ENCODE measurements at regions not wholly inside any gene's neighbourhood (a gene's known extent, or its start where the extent isn't known, plus 50 kb on each side); places are given as distances from the start of the nearest gene placed in this dataset.
A peak's percentile ranks its signal among the peaks of the same experiment; 100 is the strongest.

- Mint-ChIP-seq H3K36me3 (ENCODE audit: low read depth) (no peaks in the 10 kb centered on the region), H3K4me3 (no peak overlapping the region), H3K4me1 (peaks cover 14% of the 10 kb centered on the region), H3K27ac (no peak overlapping the region), H3K27me3 (ENCODE audit: low read depth, poor library complexity) (peaks cover 69% of the 10 kb centered on the region), H3K9me3 (no peaks in the 10 kb centered on the region)
- peak; percentile 16 for DNase-seq
- TF ChIP-seq CTCF (IDR thresholded peaks at IDR 0.05): no peak
These were observed 137.3 kb downstream of the SEC61B start for GRCh38 chr9:99359336-99359735.

- peaks cover 14% of the 10 kb centered on the region for H3K4me1 Mint-ChIP-seq
- no peak overlapping the region for H3K27ac Mint-ChIP-seq
- no peaks in the 10 kb centered on the region for H3K36me3 Mint-ChIP-seq (ENCODE audit: low read depth)
- no peak for TF ChIP-seq CTCF (IDR thresholded peaks at IDR 0.05)
- no peak for DNase-seq
- H3K9me3 Mint-ChIP-seq: no peaks in the 10 kb centered on the region
- H3K4me3 Mint-ChIP-seq: no peak overlapping the region
- peaks cover 72% of the 10 kb centered on the region for H3K27me3 Mint-ChIP-seq (ENCODE audit: low read depth, poor library complexity)
These were observed 137.9 kb downstream of the SEC61B start for GRCh38 chr9:99360026-99360425.

GRCh38 chr9:99361817-99362216, 139.7 kb downstream of the SEC61B start:
- Mint-ChIP-seq H3K9me3 (no peaks in the 10 kb centered on the region), H3K36me3 (ENCODE audit: low read depth) (no peaks in the 10 kb centered on the region), H3K27ac (no peak overlapping the region), H3K27me3 (ENCODE audit: low read depth, poor library complexity) (peaks cover 60% of the 10 kb centered on the region), H3K4me3 (no peak overlapping the region), H3K4me1 (peaks cover 14% of the 10 kb centered on the region)
- TF ChIP-seq CTCF (IDR thresholded peaks at IDR 0.05): no peak
- no peak for DNase-seq

GRCh38 chr9:99362321-99362720, 140.2 kb downstream of the SEC61B start:
- Mint-ChIP-seq H3K4me3 (no peak overlapping the region), H3K4me1 (peaks cover 14% of the 10 kb centered on the region), H3K27ac (peak overlapping the region; percentile 41), H3K27me3 (ENCODE audit: low read depth, poor library complexity) (peaks cover 60% of the 10 kb centered on the region), H3K9me3 (no peaks in the 10 kb centered on the region), H3K36me3 (ENCODE audit: low read depth) (no peaks in the 10 kb centered on the region)
- no peak for TF ChIP-seq CTCF (IDR thresholded peaks at IDR 0.05)
- DNase-seq: no peak

- Mint-ChIP-seq H3K4me3 (no peak overlapping the region), H3K9me3 (no peaks in the 10 kb centered on the region), H3K36me3 (ENCODE audit: low read depth) (no peaks in the 10 kb centered on the region), H3K27ac (no peak overlapping the region), H3K4me1 (peaks cover 23% of the 10 kb centered on the region), H3K27me3 (ENCODE audit: low read depth, poor library complexity) (peaks cover 55% of the 10 kb centered on the region)
- no peak for TF ChIP-seq CTCF (IDR thresholded peaks at IDR 0.05)
- no peak for DNase-seq
These were observed 141.4 kb downstream of the SEC61B start for GRCh38 chr9:99363509-99363908.

GRCh38 chr9:99365233-99365980, 143.3 kb downstream of the SEC61B start:
- DNase-seq: no peak
- peaks cover 43% of the 10 kb centered on the region for H3K27me3 Mint-ChIP-seq (ENCODE audit: low read depth, poor library complexity)
- H3K9me3 Mint-ChIP-seq: no peaks in the 10 kb centered on the region
- no peak for TF ChIP-seq CTCF (IDR thresholded peaks at IDR 0.05)
- no peaks in the 10 kb centered on the region for H3K36me3 Mint-ChIP-seq (ENCODE audit: low read depth)
- no peak overlapping the region for H3K27ac Mint-ChIP-seq
- H3K4me1 Mint-ChIP-seq: peaks cover 35% of the 10 kb centered on the region
- H3K4me3 Mint-ChIP-seq: no peak overlapping the region

Measured in nephron progenitor cell (in vitro differentiated cells).